ENCODE measurements at regions not wholly inside any gene's neighbourhood (a gene's known extent, or its start where the extent isn't known, plus 50 kb on each side); places are given as distances from the start of the nearest gene placed in this dataset.

DNA sequence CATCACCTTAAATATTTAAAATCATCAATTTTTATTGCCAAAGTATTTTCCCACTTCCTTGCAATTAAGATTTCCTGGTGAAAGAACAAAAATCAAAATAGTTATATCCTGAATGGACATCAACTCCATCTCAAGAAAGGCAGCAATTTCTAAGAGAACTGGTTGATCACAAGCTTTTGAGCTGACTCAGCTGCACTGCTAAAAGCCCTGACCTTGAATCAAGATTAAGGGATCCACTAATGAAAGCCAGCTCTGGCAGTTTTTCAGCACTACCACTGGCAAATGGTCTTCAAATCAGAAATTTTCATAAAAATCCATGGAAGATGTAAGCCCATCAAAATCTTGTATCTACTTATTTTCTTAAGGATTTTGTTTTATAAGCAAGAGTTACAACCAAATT lies 123.4 kb downstream of the SLC6A15 start:
- no peak for TF ChIP-seq CTCF (IDR thresholded peaks at IDR 0.05; ENCODE audit: low read length)
- no peak for TF ChIP-seq EZH2 (IDR thresholded peaks at IDR 0.05; ENCODE audit: borderline replicate concordance, low read length)
